ENCODE measurements at regions not wholly inside any gene's neighbourhood (a gene's known extent, or its start where the extent isn't known, plus 50 kb on each side); places are given as distances from the start of the nearest gene placed in this dataset.

- DNase-seq: no peak
These were observed 92.8 kb upstream of the FOXC1 start for GRCh38 chr6:1516742-1517520.

GRCh38 chr6:1518855-1519254 is 90.9 kb upstream of the FOXC1 start:
- no peak for DNase-seq

- DNase-seq: no peak
These were observed 90.1 kb upstream of the FOXC1 start for GRCh38 chr6:1519597-1519996.

- DNase-seq: no peak
These were observed 86.9 kb upstream of the FOXC1 start for GRCh38 chr6:1522779-1523178.

- DNase-seq: no peak
These were observed 85.7 kb upstream of the FOXC1 start for GRCh38 chr6:1524040-1524480.

- DNase-seq: no peak
These were observed 84.2 kb upstream of the FOXC1 start for GRCh38 chr6:1525364-1526038.

- no peak for DNase-seq
These were observed 83.2 kb upstream of the FOXC1 start for GRCh38 chr6:1526398-1527072.

GRCh38 chr6:1527073-1527457 is 82.7 kb upstream of the FOXC1 start:
- DNase-seq: peak; percentile 68

- DNase-seq: no peak
These were observed 74.4 kb upstream of the FOXC1 start for GRCh38 chr6:1535295-1535694.

GRCh38 chr6:1536526-1537429 is 72.9 kb upstream of the FOXC1 start:
- no peak for DNase-seq

- DNase-seq: no peak
These were observed 71.3 kb upstream of the FOXC1 start for GRCh38 chr6:1538369-1538768.

- DNase-seq: no peak
These were observed 70.8 kb upstream of the FOXC1 start for GRCh38 chr6:1538810-1539478.

GRCh38 chr6:1540864-1541521 is 68.7 kb upstream of the FOXC1 start:
- no peak for DNase-seq

- DNase-seq: no peak
These were observed 67.4 kb upstream of the FOXC1 start for GRCh38 chr6:1542335-1542734.

- DNase-seq: no peak
These were observed 67.0 kb upstream of the FOXC1 start for GRCh38 chr6:1542764-1543163.

GRCh38 chr6:1544000-1544399 is 65.7 kb upstream of the FOXC1 start:
- DNase-seq: no peak

GRCh38 chr6:1544603-1545002 is 65.1 kb upstream of the FOXC1 start:
- DNase-seq: no peak

GRCh38 chr6:1545654-1546053 is 64.1 kb upstream of the FOXC1 start:
- DNase-seq: no peak

- no peak for DNase-seq
These were observed 61.9 kb upstream of the FOXC1 start for GRCh38 chr6:1547785-1548184.

- no peak for DNase-seq
These were observed 58.5 kb upstream of the FOXC1 start for GRCh38 chr6:1551249-1551648.

GRCh38 chr6:1552296-1552761 is 57.4 kb upstream of the FOXC1 start:
- DNase-seq: peak; percentile 31

Measured in RPMI8226 (cell line).